WTC11 (cell line): ENCODE measurements at regions not wholly inside any gene's neighbourhood (a gene's known extent, or its start where the extent isn't known, plus 50 kb on each side); places are given as distances from the start of the nearest gene placed in this dataset.

Experiments
- AFF4 ChIP-seq: sonication (generic); formaldehyde crosslinking; IDR thresholded peaks from 2 replicates; pipeline ENCODE4 v1.8.1; 2023; ENCODE audit warnings: mild to moderate bottlenecking, missing genetic modification reagents, borderline replicate concordance
- AR ChIP-seq: fragments of 250-450 bp; sonication (Bioruptor Pico); IDR thresholded peaks from 2 replicates; pipeline ENCODE4 v1.9.0; 2021; ENCODE audit warnings: mild to moderate bottlenecking
- ATF6 ChIP-seq: sonication (generic); formaldehyde crosslinking; IDR thresholded peaks from 2 replicates; pipeline ENCODE4 v1.8.1; 2023; ENCODE audit warnings: mild to moderate bottlenecking, missing genetic modification reagents
- CBFB ChIP-seq: sonication (generic); formaldehyde crosslinking; IDR thresholded peaks from 2 replicates; pipeline ENCODE4 v1.8.1; 2022; ENCODE audit warnings: mild to moderate bottlenecking, low read depth, missing genetic modification reagents
- CTCF ChIP-seq: fragments of 200-600 bp; IDR thresholded peaks from 2 replicates; pipeline ENCODE4 v1.8.0; 2022; ENCODE audit warnings: antibody characterized with exemption
- MAX ChIP-seq: sonication (generic); formaldehyde crosslinking; IDR thresholded peaks from 2 replicates; pipeline ENCODE4 v1.8.0; 2022; ENCODE audit warnings: mild to moderate bottlenecking, missing genetic modification reagents
- NR2C2 ChIP-seq: sonication (generic); formaldehyde crosslinking; IDR thresholded peaks from 2 replicates; pipeline ENCODE4 v1.8.0; 2022; ENCODE audit warnings: mild to moderate bottlenecking, missing genetic modification reagents
- RELA ChIP-seq: sonication (generic); formaldehyde crosslinking; IDR thresholded peaks from 2 replicates; pipeline ENCODE4 v1.8.1; 2022; ENCODE audit warnings: missing genetic modification reagents, mild to moderate bottlenecking, borderline replicate concordance
- SP1 ChIP-seq: sonication (generic); formaldehyde crosslinking; conservative IDR thresholded peaks from 2 replicates; pipeline ENCODE4 v1.8.1; 2022; ENCODE audit warnings: missing genetic modification reagents
- TCF7 ChIP-seq: sonication (generic); formaldehyde crosslinking; IDR thresholded peaks from 2 replicates; pipeline ENCODE4 v1.8.0; 2022; ENCODE audit warnings: mild to moderate bottlenecking, low read depth, missing genetic modification reagents, moderate library complexity
- USF2 ChIP-seq: sonication (generic); formaldehyde crosslinking; IDR thresholded peaks from 2 replicates; pipeline ENCODE4 v1.8.1; 2023; ENCODE audit warnings: mild to moderate bottlenecking, missing genetic modification reagents, moderate library complexity
- ZNF232 ChIP-seq: sonication (generic); formaldehyde crosslinking; IDR thresholded peaks from 2 replicates; pipeline ENCODE4 v1.8.0; 2022; ENCODE audit warnings: mild to moderate bottlenecking, missing genetic modification reagents
- ZNF317 ChIP-seq: sonication (generic); formaldehyde crosslinking; IDR thresholded peaks from 2 replicates; pipeline ENCODE4 v1.8.1; 2023; ENCODE audit warnings: low read depth, mild to moderate bottlenecking, moderate library complexity, missing genetic modification reagents, borderline replicate concordance
- ZNF512 ChIP-seq: sonication (generic); formaldehyde crosslinking; IDR thresholded peaks from 2 replicates; pipeline ENCODE4 v1.8.1; 2022; ENCODE audit warnings: missing genetic modification reagents, borderline replicate concordance

GRCh38 chr3:44110648-44111047, 131.0 kb upstream of the TOPAZ1 start:
- TF ChIP-seq CTCF (no peak), TCF7 (CRISPR knock-in tag) (no peak), AR (CRISPR knock-in tag) (no peak), SP1 (CRISPR knock-in tag) (no peak), USF2 (CRISPR knock-in tag) (no peak), ZNF317 (CRISPR knock-in tag) (no peak), ATF6 (CRISPR knock-in tag) (no peak), ZNF512 (no peak), CBFB (CRISPR knock-in tag) (no peak), AFF4 (CRISPR knock-in tag) (no peak), MAX (CRISPR knock-in tag) (no peak), NR2C2 (CRISPR knock-in tag) (no peak), RELA (CRISPR knock-in tag) (no peak), ZNF232 (no peak)
